GM23248 (cell line): ENCODE measurements at regions not wholly inside any gene's neighbourhood (a gene's known extent, or its start where the extent isn't known, plus 50 kb on each side); places are given as distances from the start of the nearest gene placed in this dataset.

Experiments
- EZH2 ChIP-seq: fragments of 200-600 bp; sonication (generic); IDR thresholded peaks from 2 replicates; pipeline ENCODE4 v1.6.1; 2018; ENCODE audit warnings: antibody characterized with exemption, mild to moderate bottlenecking; ENCODE audit not compliant: insufficient read depth, poor library complexity, severe bottlenecking
- EZH2phosphoT487 ChIP-seq: fragments of 200-600 bp; sonication (generic); IDR thresholded peaks from 2 replicates; pipeline ENCODE4 v1.6.1; 2018; ENCODE audit warnings: antibody characterized with exemption, moderate library complexity, mild to moderate bottlenecking, low read depth; ENCODE audit not compliant: insufficient read depth

GRCh38 chr5:24986326-24986725, 341.5 kb upstream of the CDH10 start:
- TF ChIP-seq EZH2phosphoT487: no peak
- TF ChIP-seq EZH2: no peak
